GM12878 (cell line): ENCODE measurements at regions not wholly inside any gene's neighbourhood (a gene's known extent, or its start where the extent isn't known, plus 50 kb on each side); places are given as distances from the start of the nearest gene placed in this dataset.

Experiments used
- ATAC-seq: fragments of 200-7000 bp; cut with Tn5 transposase; 3 replicates; pipeline ENCODE4 v1.9.1; 2020; ENCODE audit warnings: mild to moderate bottlenecking, moderate library complexity
- BruUV-seq: library from RNA; stranded (reverse); fragments of 400-500 nt; replicated peaks from 2 replicates; lab custom pipeline; 2021; lab: Mats Ljungman, UMichigan
- CTCF ChIA-PET: fragments of 300-600 bp; sonication (Branson Sonifier 250); formaldehyde crosslinking; extraction: SDS; loops from one replicate; lab custom pipeline; 2021; ENCODE audit warnings: inconsistent platforms; lab: Yijun Ruan, JAX
- POLR2A ChIA-PET: fragments of 350-600 bp; formaldehyde crosslinking; extraction: SDS; loops from one replicate; lab custom pipeline; 2021; ENCODE audit warnings: inconsistent platforms; lab: Charles Lee
- RAD21 ChIA-PET: fragments of 300-600 bp; sonication (Branson Sonifier 250); formaldehyde crosslinking; loops from one replicate; lab custom pipeline; 2023; ENCODE audit warnings: antibody characterized with exemption; ENCODE audit not compliant: unreplicated experiment; lab: Charles Lee
- SMC1A ChIA-PET: fragments of 300-600 bp; sonication (Branson Sonifier 250); formaldehyde crosslinking; loops from one replicate; lab custom pipeline; 2023; ENCODE audit not compliant: unreplicated experiment, uncharacterized antibody; lab: Charles Lee
- DNase-seq: peaks from one replicate; pipeline ENCODE4 v3.0.0-alpha.2; 2011; ENCODE audit warnings: low read depth, low spot score
- FAIRE-seq: peaks from 3 replicates; lab custom pipeline; 2011; peaks lifted over from hg19 to GRCh38; lab: Jason Lieb, UNC
- H2AFZ ChIP-seq: 2 replicates; pipeline ENCODE4 v1.6.0; 2011; ENCODE audit warnings: low read depth, low read length, control low read depth; ENCODE audit not compliant: control insufficient read depth
- H3K27ac ChIP-seq: 2 replicates; pipeline ENCODE4 v1.5.1; 2011; ENCODE audit warnings: control low read depth; ENCODE audit not compliant: control insufficient read depth, insufficient read depth
- H3K27me3 ChIP-seq, 2 experiments: replicated peaks in 1 of 2; 2 replicates each; pipeline versions ENCODE4 v1.6.0 to v1.6.1; 2011; ENCODE audit warnings: low read length in 1 of 2; ENCODE audit not compliant: control insufficient read depth in 2 of 2, insufficient read depth in 2 of 2
- H3K36me3 ChIP-seq, 2 experiments: 2 replicates each; pipeline ENCODE4 v1.5.1; 2011; ENCODE audit warnings: low read length in 1 of 2; ENCODE audit not compliant: control insufficient read depth in 2 of 2, insufficient read depth in 2 of 2
- H3K4me1 ChIP-seq: 2 replicates; pipeline ENCODE4 v1.6.1; 2011; ENCODE audit warnings: mild to moderate bottlenecking, low read length, moderate library complexity, mixed read lengths; ENCODE audit not compliant: control insufficient read depth, insufficient read depth
- H3K4me2 ChIP-seq: 2 replicates; pipeline ENCODE4 v1.6.0; 2011; ENCODE audit warnings: control low read depth; ENCODE audit not compliant: control insufficient read depth, insufficient read depth
- H3K4me3 ChIP-seq: fragments of 200-600 bp; sonication (generic); 2 replicates; pipeline ENCODE4 v1.5.1; 2016
- H3K79me2 ChIP-seq: 2 replicates; pipeline ENCODE4 v1.6.0; 2011; ENCODE audit warnings: low read length; ENCODE audit not compliant: control insufficient read depth, insufficient read depth
- H3K9ac ChIP-seq: 2 replicates; pipeline ENCODE4 v1.8.0; 2011; ENCODE audit warnings: low read length, control low read depth, mixed read lengths; ENCODE audit not compliant: control insufficient read depth, insufficient read depth
- H3K9me3 ChIP-seq: replicated peaks from 3 replicates; pipeline ENCODE4 v1.5.1; 2011; ENCODE audit warnings: mild to moderate bottlenecking, low read length; ENCODE audit not compliant: control insufficient read depth, insufficient read depth
- H4K20me1 ChIP-seq: 2 replicates; pipeline ENCODE4 v1.6.0; 2011; ENCODE audit not compliant: control insufficient read depth, insufficient read depth
- E2F4 ChIP-seq: IDR thresholded peaks from 2 replicates; pipeline ENCODE4 v1.6.1; 2012; ENCODE audit warnings: low read depth, low read length, improper control_type of control experiment
- ETV6 ChIP-seq, 2 experiments: fragments of 450-650 bp in 1 of 2; IDR thresholded peaks in 1 of 2; conservative IDR thresholded peaks in 1 of 2; 2 replicates each; pipeline ENCODE4 v1.6.1; 2014; ENCODE audit warnings: antibody characterized with exemption in 1 of 2, borderline replicate concordance in 1 of 2, low read depth in 1 of 2, mild to moderate bottlenecking in 1 of 2, moderate library complexity in 1 of 2
- EZH2 ChIP-seq: IDR thresholded peaks from 2 replicates; pipeline ENCODE4 v1.6.1; 2012; ENCODE audit warnings: low read depth, mild to moderate bottlenecking, control low read depth, inconsistent platforms, low read length, borderline replicate concordance; ENCODE audit not compliant: control insufficient read depth
- HDAC6 ChIP-seq: fragments of 200-600 bp; sonication (generic); IDR thresholded peaks from one replicate; pipeline ENCODE4 v1.8.0; 2017; ENCODE audit warnings: antibody characterized with exemption; ENCODE audit not compliant: unreplicated experiment
- IRF3 ChIP-seq: fragments of 450-650 bp; IDR thresholded peaks from 2 replicates; pipeline ENCODE4 v1.6.1; 2014; ENCODE audit warnings: mild to moderate bottlenecking
- MAX ChIP-seq: IDR thresholded peaks from 2 replicates; pipeline ENCODE4 v1.6.1; 2012; ENCODE audit warnings: low read depth, low read length, improper control_type of control experiment
- MTA3 ChIP-seq: IDR thresholded peaks from 2 replicates; pipeline ENCODE4 v1.6.1; 2012; ENCODE audit warnings: low read length, inconsistent platforms, borderline replicate concordance
- NFIC ChIP-seq: IDR thresholded peaks from 2 replicates; pipeline ENCODE4 v1.6.1; 2012; ENCODE audit warnings: low read depth, mild to moderate bottlenecking, inconsistent platforms, low read length, moderate library complexity
- PAX5 ChIP-seq: IDR thresholded peaks from 2 replicates; pipeline ENCODE4 v1.6.1; 2011; ENCODE audit warnings: low read depth, low read length, borderline replicate concordance
- PAX8 ChIP-seq: fragments of 450-650 bp; IDR thresholded peaks from 2 replicates; pipeline ENCODE4 v1.6.1; 2017; ENCODE audit warnings: mild to moderate bottlenecking, moderate library complexity
- PKNOX1 ChIP-seq: fragments of 450-650 bp; IDR thresholded peaks from 2 replicates; pipeline ENCODE4 v1.6.1; 2016; ENCODE audit warnings: mild to moderate bottlenecking
- ZBTB4 ChIP-seq: fragments of 450-650 bp; formaldehyde crosslinking; IDR thresholded peaks from 2 replicates; pipeline ENCODE4 v1.4.0; 2022; ENCODE audit warnings: mild to moderate bottlenecking, moderate library complexity
- WGBS: methylation state at CpG from one replicate; pipeline ENCODE4 v1.1.6; 2016; ENCODE audit warnings: low lambda C conversion rate; ENCODE audit not compliant: insufficient replicate concordance, insufficient coverage; ENCODE audit errors: missing lambda C conversion rate; 5-methylcytosine and 5-hydroxymethylcytosine counted together
- in situ Hi-C: fragments of 300-500 bp; cut with MboI; formaldehyde crosslinking; loops from 9 replicates; pipeline ENCODE4 v1.14.3; 2018; ENCODE audit warnings: mixed read lengths
- intact Hi-C: fragments of 100-400 bp; cut with micrococcal nuclease; formaldehyde crosslinking; loops from one replicate; pipeline ENCODE4 v1.14.2; 2022; ENCODE audit not compliant: unreplicated experiment

GRCh38 chr12:38142974-38143373 lies 173.6 kb upstream of the ALG10B start:
- no peak overlapping the region for H2AFZ ChIP-seq
- POLR2A ChIA-PET: no interaction called here
- CTCF ChIA-PET: interaction anchor here (0.6 to 1.4 kb wide), 6 partner anchors 11 to 1130 kb away, joined by 3 to 10 read pairs (median 3); no protein-coding TSS in a partner anchor
- ATAC-seq: no peak
- in situ Hi-C loops: loop anchor here (5.0 to 25.0 kb wide), 4 partner anchors 494 to 1369 kb away; no protein-coding TSS in a partner anchor
- H3K79me2 ChIP-seq: no peaks in the 10 kb centered on the region
- WGBS: 67% methylated on average over 5 of the region's 5 CpGs
- H3K9ac ChIP-seq: no peak overlapping the region
- SMC1A ChIA-PET: interaction anchor here (1.5 kb wide), 1 partner anchor 36 kb away, joined by 3 read pairs; no protein-coding TSS in a partner anchor
- no peaks in the 10 kb centered on the region for H3K4me1 ChIP-seq
- peak; percentile 99 for FAIRE-seq
- H3K27me3 ChIP-seq: no peaks in the 10 kb centered on the region
- TF ChIP-seq PAX5 (no peak), PAX8 (no peak), E2F4 (no peak), ETV6 (conservative IDR thresholded peaks at IDR 0.05 in 1 of 2, IDR thresholded peaks at IDR 0.05 in 1 of 2; ENCODE audit: borderline replicate concordance in 1 of 2, low read depth in 1 of 2) (no peak), NFIC (no peak), PKNOX1 (no peak), EZH2 (no peak), MAX (no peak), ZBTB4 (CRISPR knock-in tag) (no peak), MTA3 (no peak), IRF3 (no peak), HDAC6 (no peak)
- TF ChIP-seq, all 136 proteins: peak for 0
- no TSS peak for BruUV-seq
- H3K27ac ChIP-seq: no peak overlapping the region
- DNase-seq: no peak
- H4K20me1 ChIP-seq: no peaks in the 10 kb centered on the region
- H3K9me3 ChIP-seq: no peaks in the 10 kb centered on the region
- H3K4me3 ChIP-seq: no peak overlapping the region
- RAD21 ChIA-PET: interaction anchor here (1.4 kb wide), 1 partner anchor 173 kb away, joined by 3 read pairs; the partner anchor contains the start of gene ALG10B
- no peaks in the 10 kb centered on the region for H3K36me3 ChIP-seq
- intact Hi-C loops: no loop called here
- H3K4me2 ChIP-seq: no peak overlapping the region
